A549 (cell line): ENCODE measurements at regions not wholly inside any gene's neighbourhood (a gene's known extent, or its start where the extent isn't known, plus 50 kb on each side); places are given as distances from the start of the nearest gene placed in this dataset.

Experiments used
- ATAC-seq, 2 experiments: fragments of 200-7000 bp in 1 of 2; fragments of >200 bp in 1 of 2; cut with Nextera tagmentation in 1 of 2; cut with Tn5 transposase in 1 of 2; 3 replicates each; pipeline versions ENCODE4 v1.8.0 to v1.9.1; 2018 to 2020; ENCODE audit warnings: mild to moderate bottlenecking in 1 of 2, moderate library complexity in 1 of 2
- CTCF ChIA-PET: fragments of 300-600 bp; sonication (Branson Sonifier 250); formaldehyde crosslinking; extraction: SDS; loops from one replicate; lab custom pipeline; 2021; ENCODE audit warnings: antibody characterized with exemption, inconsistent platforms; lab: Yijun Ruan, JAX
- POLR2A ChIA-PET: fragments of 350-600 bp; formaldehyde crosslinking; extraction: SDS; loops from one replicate; lab custom pipeline; 2021; ENCODE audit warnings: antibody characterized with exemption, inconsistent platforms; lab: Yijun Ruan, JAX
- DNase-seq, 2 experiments: peaks; one replicate each; pipeline versions ENCODE4 v3.0.0 to v3.0.0-alpha.2; 2011 to 2016; ENCODE audit warnings: low read depth in 1 of 2, low spot score in 1 of 2
- FAIRE-seq: peaks from 2 replicates; lab custom pipeline; 2011; peaks lifted over from hg19 to GRCh38; lab: Jason Lieb, UNC
- H3K27ac ChIP-seq, 2 experiments: fragments of >200 bp; sonication (Bioruptor Twin); formaldehyde crosslinking; 3 replicates each; pipeline ENCODE4 v1.5.1; 2016 to 2017
- H3K4me1 ChIP-seq: fragments of >200 bp; sonication (Bioruptor Twin); formaldehyde crosslinking; 3 replicates; pipeline ENCODE4 v1.6.1; 2016
- H3K4me2 ChIP-seq: fragments of >200 bp; sonication (Bioruptor Twin); formaldehyde crosslinking; 3 replicates; pipeline ENCODE4 v1.6.1; 2016
- H3K4me3 ChIP-seq: fragments of >200 bp; sonication (Bioruptor Twin); formaldehyde crosslinking; 3 replicates; pipeline ENCODE4 v1.5.1; 2016
- H3K9me3 ChIP-seq: fragments of >200 bp; sonication (Bioruptor Twin); formaldehyde crosslinking; 3 replicates; pipeline ENCODE4 v1.6.1; 2016
- ATOH8 ChIP-seq: fragments of 250-450 bp; sonication (Bioruptor Pico); IDR thresholded peaks from 2 replicates; pipeline ENCODE4 v1.5.0; 2020; ENCODE audit warnings: low read depth, mild to moderate bottlenecking, moderate library complexity
- BCL3 ChIP-seq: fragments of >200 bp; sonication (Bioruptor Twin); formaldehyde crosslinking; IDR thresholded peaks from 3 replicates; pipeline ENCODE4 v1.6.1; 2016
- BHLHE40 ChIP-seq: IDR thresholded peaks from 2 replicates; pipeline ENCODE4 v1.6.1; 2012; ENCODE audit warnings: low read depth, low read length, inconsistent platforms
- CHD4 ChIP-seq: fragments of 200-600 bp; sonication (generic); IDR thresholded peaks from 2 replicates; pipeline ENCODE4 v1.6.1; 2016; ENCODE audit warnings: antibody characterized with exemption, mild to moderate bottlenecking, borderline replicate concordance
- EP300 ChIP-seq, 2 experiments: fragments of >200 bp; sonication (Bioruptor Twin); formaldehyde crosslinking; IDR thresholded peaks; 2 replicates in 1 of 2; 3 replicates in 1 of 2; pipeline ENCODE4 v1.6.1; 2016 to 2017
- ESRRA ChIP-seq: fragments of 150-350 bp; IDR thresholded peaks from 2 replicates; pipeline ENCODE4 v1.6.1; 2014; ENCODE audit warnings: mild to moderate bottlenecking, low read length, borderline replicate concordance
- FOSB ChIP-seq: fragments of 250-450 bp; sonication (Bioruptor Pico); IDR thresholded peaks from 2 replicates; pipeline ENCODE4 v1.5.0; 2020; ENCODE audit warnings: mild to moderate bottlenecking, moderate library complexity
- FOSL2 ChIP-seq, 2 experiments: fragments of 450-650 bp in 1 of 2; fragments of >200 bp in 1 of 2; sonication (Bioruptor Twin) in 1 of 2; formaldehyde crosslinking; IDR thresholded peaks; 2 replicates each; pipeline versions ENCODE4 v1.5.0 to v1.6.1; 2016 to 2020; ENCODE audit warnings: mild to moderate bottlenecking in 1 of 2, moderate library complexity in 1 of 2
- FOXS1 ChIP-seq: fragments of 250-450 bp; sonication (Bioruptor Pico); IDR thresholded peaks from 2 replicates; pipeline ENCODE4 v1.5.0; 2020; ENCODE audit warnings: mild to moderate bottlenecking, moderate library complexity
- GATA3 ChIP-seq: IDR thresholded peaks from 2 replicates; pipeline ENCODE4 v1.6.1; 2012; ENCODE audit warnings: borderline replicate concordance
- HDAC2 ChIP-seq: fragments of 200-600 bp; sonication (generic); IDR thresholded peaks from 2 replicates; pipeline ENCODE4 v1.6.1; 2016
- HES2 ChIP-seq: fragments of >200 bp; sonication (Bioruptor Twin); formaldehyde crosslinking; IDR thresholded peaks from 2 replicates; pipeline ENCODE4 v1.6.1; 2016
- HEYL ChIP-seq: fragments of 250-450 bp; sonication (Bioruptor Pico); IDR thresholded peaks from 2 replicates; pipeline ENCODE4 v1.8.0; 2021; ENCODE audit warnings: mild to moderate bottlenecking, moderate library complexity
- JUN ChIP-seq, 2 experiments: fragments of >200 bp; sonication (Bioruptor Twin); formaldehyde crosslinking; IDR thresholded peaks; 2 replicates in 1 of 2; 3 replicates in 1 of 2; pipeline ENCODE4 v1.6.1; 2016 to 2017
- KDM1A ChIP-seq: fragments of 200-600 bp; sonication (generic); IDR thresholded peaks from 2 replicates; pipeline ENCODE4 v1.6.1; 2016; ENCODE audit warnings: low read depth, mild to moderate bottlenecking
- MAFK ChIP-seq: fragments of 450-650 bp; IDR thresholded peaks from 2 replicates; pipeline ENCODE4 v1.6.1; 2014; ENCODE audit not compliant: partially characterized antibody
- MAZ ChIP-seq: fragments of 150-350 bp; IDR thresholded peaks from 2 replicates; pipeline ENCODE4 v1.6.1; 2014; ENCODE audit warnings: antibody characterized with exemption, low read depth, low read length, borderline replicate concordance
- NFE2L2 ChIP-seq: fragments of 150-350 bp; conservative IDR thresholded peaks from 2 replicates; pipeline ENCODE4 v1.6.1; 2014; ENCODE audit warnings: low read length
- NR3C1 ChIP-seq: fragments of >200 bp; sonication (Bioruptor Twin); formaldehyde crosslinking; IDR thresholded peaks from 3 replicates; pipeline ENCODE4 v1.6.1; 2017
- RAD21 ChIP-seq, 2 experiments: fragments of >200 bp in 1 of 2; sonication (Bioruptor Twin) in 1 of 2; formaldehyde crosslinking in 1 of 2; IDR thresholded peaks in 1 of 2; conservative IDR thresholded peaks in 1 of 2; 2 replicates in 1 of 2; 3 replicates in 1 of 2; pipeline ENCODE4 v1.6.1; 2012 to 2018; ENCODE audit warnings: inconsistent platforms in 1 of 2
- RARB ChIP-seq: fragments of 250-450 bp; sonication (Bioruptor Pico); IDR thresholded peaks from 2 replicates; pipeline ENCODE4 v1.8.0; 2021; ENCODE audit warnings: mild to moderate bottlenecking, moderate library complexity
- RFX5 ChIP-seq: fragments of 450-650 bp; IDR thresholded peaks from 2 replicates; pipeline ENCODE4 v1.7.1; 2014; ENCODE audit warnings: antibody characterized with exemption, mild to moderate bottlenecking, moderate library complexity
- RNF2 ChIP-seq: fragments of 200-600 bp; sonication (generic); IDR thresholded peaks from 2 replicates; pipeline ENCODE4 v1.6.1; 2016; ENCODE audit warnings: low read depth, mild to moderate bottlenecking, antibody characterized with exemption, moderate library complexity, borderline replicate concordance
- SMC3 ChIP-seq: fragments of >200 bp; sonication (Bioruptor Twin); formaldehyde crosslinking; IDR thresholded peaks from 3 replicates; pipeline ENCODE4 v1.6.1; 2018; ENCODE audit warnings: inconsistent platforms
- TFCP2L1 ChIP-seq: fragments of 250-450 bp; sonication (Bioruptor Pico); IDR thresholded peaks from 2 replicates; pipeline ENCODE4 v1.5.0; 2021; ENCODE audit warnings: mild to moderate bottlenecking
- USF2 ChIP-seq: fragments of 450-650 bp; IDR thresholded peaks from 2 replicates; pipeline ENCODE4 v1.6.1; 2014; ENCODE audit warnings: antibody characterized with exemption
- ZSCAN20 ChIP-seq: fragments of 250-450 bp; sonication (Bioruptor Pico); IDR thresholded peaks from 2 replicates; pipeline ENCODE4 v1.8.0; 2022; ENCODE audit warnings: mild to moderate bottlenecking, moderate library complexity
- WGBS: methylation state at CpG from one replicate; pipeline ENCODE4 v1.1.6; 2017; ENCODE audit errors: missing lambda C conversion rate; 5-methylcytosine and 5-hydroxymethylcytosine counted together
- TF ChIP-seq, protein P1 (sequence below): fragments of 250-450 bp; sonication (Bioruptor Pico); IDR thresholded peaks from 2 replicates; pipeline ENCODE4 v1.5.0; 2021; ENCODE audit warnings: mild to moderate bottlenecking, moderate library complexity, borderline replicate concordance

DNA sequence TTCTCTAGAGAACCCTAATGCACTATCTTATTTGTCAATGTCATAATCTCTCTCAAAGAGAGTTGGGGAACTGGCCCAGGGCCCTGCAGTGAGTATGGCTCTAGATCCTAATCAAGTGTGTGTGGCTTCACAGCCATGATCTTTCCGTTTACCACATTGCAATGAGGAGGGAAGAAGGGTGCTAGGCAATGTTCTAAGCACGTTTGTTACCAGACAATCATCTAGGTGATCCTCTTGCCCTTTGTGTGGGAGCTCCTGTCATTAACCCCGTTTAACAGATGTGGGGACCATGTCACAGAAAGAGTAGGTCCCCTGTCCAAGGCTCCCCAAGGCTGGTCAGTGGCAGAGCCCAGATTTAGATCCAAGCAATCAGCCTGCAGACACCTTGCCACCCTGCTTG, 128.2 kb upstream of the IRX4 start:
- Histone ChIP-seq H3K27ac (no peak overlapping the region), H3K9me3 (no peaks in the 10 kb centered on the region), H3K4me3 (no peak overlapping the region), H3K4me1 (no peaks in the 10 kb centered on the region), H3K4me2 (no peak overlapping the region)
- no peak for FAIRE-seq
- CTCF ChIA-PET, result no interaction called here
- ATAC-seq, result no peak
- TF ChIP-seq EP300 (IDR thresholded peaks at IDR 0.05) (no peak), FOSB (no peak), ESRRA (no peak), FOSL2 (IDR thresholded peaks at IDR 0.05) (no peak), FOSL2 (CRISPR knock-in tag; IDR thresholded peaks at IDR 0.05) (no peak), MAZ (no peak), MAFK (no peak), FOXS1 (no peak), SMC3 (no peak), BHLHE40 (no peak), RFX5 (no peak), HES2 (no peak), HDAC2 (no peak), USF2 (no peak), ZSCAN20 (CRISPR knock-in tag) (no peak), GATA3 (no peak), BCL3 (no peak), KDM1A (no peak)
- TF ChIP-seq, all 56 proteins: peak for 0
- no peak for DNase-seq
- POLR2A ChIA-PET, result no interaction called here
- 0% methylated on average over 3 of the region's 3 CpGs for WGBS

DNA sequence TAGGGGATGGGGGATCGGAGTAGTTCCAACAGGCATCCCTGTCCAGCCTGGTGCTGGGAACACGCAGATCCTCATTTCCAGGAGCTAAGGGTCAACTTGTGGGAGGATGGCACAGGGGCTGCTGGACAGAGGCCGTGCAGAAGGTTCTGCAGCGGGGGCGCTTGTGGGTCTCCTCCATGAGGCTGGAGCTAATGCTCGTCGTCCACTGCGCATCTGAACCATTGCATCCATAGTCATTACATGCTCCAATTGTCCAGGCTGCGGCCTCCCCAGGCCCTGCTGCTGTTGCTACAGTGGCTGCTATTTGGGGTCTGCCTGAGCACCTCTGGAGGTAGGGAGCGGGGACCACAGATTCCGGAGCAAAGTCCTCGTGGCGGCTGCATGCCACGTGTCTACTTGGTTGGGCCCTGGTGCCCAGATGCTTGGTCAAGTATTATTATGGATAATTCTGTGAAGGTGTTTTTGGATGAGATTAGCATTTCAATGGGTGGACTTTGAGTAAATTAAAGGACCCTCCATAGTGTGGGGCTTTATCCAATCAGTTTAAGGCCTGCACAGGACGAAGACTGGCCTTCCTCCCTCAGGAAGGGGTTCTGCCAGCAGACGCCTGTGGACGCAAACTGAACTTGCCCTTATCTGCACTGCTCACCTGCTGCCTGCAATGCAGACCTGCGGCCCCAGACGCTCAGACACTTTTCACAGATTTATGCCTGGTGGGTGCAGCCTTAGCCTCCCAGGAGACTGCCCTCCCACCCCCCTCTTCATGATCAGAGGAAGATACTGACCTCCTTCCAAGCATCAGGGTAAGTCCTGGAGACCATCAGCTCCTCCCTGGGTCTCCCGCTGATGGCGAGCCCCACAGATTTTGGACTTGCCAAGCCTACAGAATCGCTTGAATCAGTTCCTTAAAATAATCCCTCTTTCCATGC, 127.5 kb upstream of the IRX4 start:
- WGBS, result 31% methylated on average over 16 of the region's 22 CpGs

DNA sequence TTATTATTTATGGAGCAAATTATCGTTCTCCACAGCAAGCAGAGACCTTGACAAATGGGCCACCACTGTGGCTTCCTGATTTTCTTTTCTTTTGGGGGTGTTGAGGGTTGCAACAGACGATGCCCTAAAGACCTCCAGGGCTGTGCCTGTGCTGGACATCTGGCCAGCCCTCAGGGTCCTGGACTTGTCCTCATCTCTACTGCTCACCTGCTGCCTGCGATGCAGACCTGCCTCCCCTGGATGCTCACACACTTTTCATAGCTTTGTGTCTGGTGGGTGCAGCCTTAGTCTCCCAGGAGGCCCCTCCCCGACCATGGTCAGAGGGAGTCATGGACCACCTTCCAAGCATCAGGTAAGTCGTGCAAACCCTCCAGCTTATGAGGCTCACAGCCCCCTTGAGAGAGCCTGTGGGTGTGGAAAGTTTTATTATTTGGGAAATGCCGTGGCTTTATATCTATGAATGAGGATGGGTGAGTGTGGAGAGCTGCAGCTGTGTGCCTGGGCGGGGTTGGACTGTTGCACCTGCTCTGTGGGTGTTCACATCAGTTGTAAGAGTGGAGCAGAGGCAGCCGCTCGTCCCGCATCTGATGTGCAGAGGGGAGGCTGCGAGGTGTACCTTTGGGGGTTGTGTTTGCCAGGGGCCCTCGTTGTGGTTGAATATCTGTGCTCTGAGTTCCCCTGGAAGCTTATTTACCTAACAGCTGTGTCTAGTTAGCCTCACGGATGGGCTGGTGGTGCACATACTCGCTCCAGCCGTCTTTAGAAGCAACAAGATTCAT, 126.3 kb upstream of the IRX4 start:
- no peak for ATAC-seq
- Histone ChIP-seq H3K27ac (no peak overlapping the region), H3K4me2 (no peak overlapping the region), H3K4me1 (no peaks in the 10 kb centered on the region), H3K9me3 (no peaks in the 10 kb centered on the region), H3K4me3 (no peak overlapping the region)
- WGBS, result 15% methylated on average over 14 of the region's 15 CpGs
- no peak for DNase-seq
- no peak for FAIRE-seq
- ChIA-PET POLR2A (no interaction called here), CTCF (interaction anchor here (1.3 kb wide), 1 partner anchor 13 kb away, joined by 3 read pairs; no protein-coding TSS in a partner anchor)
- TF ChIP-seq CHD4 (no peak), ATOH8 (CRISPR knock-in tag) (no peak), HEYL (CRISPR knock-in tag) (no peak), NR3C1 (no peak), KDM1A (no peak), RARB (no peak), JUN (IDR thresholded peaks at IDR 0.05) (no peak), RAD21 (conservative IDR thresholded peaks at IDR 0.05 in 1 of 2, IDR thresholded peaks at IDR 0.05 in 1 of 2) (no peak), RNF2 (no peak), RFX5 (no peak)
- TF ChIP-seq, protein P1, sequence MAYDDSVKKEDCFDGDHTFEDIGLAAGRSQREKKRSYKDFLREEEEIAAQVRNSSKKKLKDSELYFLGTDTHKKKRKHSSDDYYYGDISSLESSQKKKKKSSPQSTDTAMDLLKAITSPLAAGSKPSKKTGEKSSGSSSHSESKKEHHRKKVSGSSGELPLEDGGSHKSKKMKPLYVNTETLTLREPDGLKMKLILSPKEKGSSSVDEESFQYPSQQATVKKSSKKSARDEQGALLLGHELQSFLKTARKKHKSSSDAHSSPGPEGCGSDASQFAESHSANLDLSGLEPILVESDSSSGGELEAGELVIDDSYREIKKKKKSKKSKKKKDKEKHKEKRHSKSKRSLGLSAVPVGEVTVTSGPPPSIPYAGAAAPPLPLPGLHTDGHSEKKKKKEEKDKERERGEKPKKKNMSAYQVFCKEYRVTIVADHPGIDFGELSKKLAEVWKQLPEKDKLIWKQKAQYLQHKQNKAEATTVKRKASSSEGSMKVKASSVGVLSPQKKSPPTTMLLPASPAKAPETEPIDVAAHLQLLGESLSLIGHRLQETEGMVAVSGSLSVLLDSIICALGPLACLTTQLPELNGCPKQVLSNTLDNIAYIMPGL (CRISPR knock-in tag), result no peak

More for the DNA sequence above, 127.5 kb upstream of the IRX4 start:
- POLR2A ChIA-PET, result no interaction called here
- CTCF ChIA-PET, result interaction anchor here (1.3 kb wide), 1 partner anchor 12 kb away, joined by 3 read pairs; no protein-coding TSS in a partner anchor
- H3K9me3 ChIP-seq, result no peaks in the 10 kb centered on the region
- FAIRE-seq (no peak), DNase-seq (no peak), ATAC-seq (no peak)
- H3K4me2 ChIP-seq, result no peak overlapping the region
- H3K4me1 ChIP-seq, result no peaks in the 10 kb centered on the region
- H3K27ac ChIP-seq, result no peak overlapping the region
- no peak overlapping the region for H3K4me3 ChIP-seq
- TF ChIP-seq NFE2L2 (no peak), TFCP2L1 (CRISPR knock-in tag) (no peak)
